Stomach (tissue), 8 donors: ENCODE measurements at regions not wholly inside any gene's neighbourhood (a gene's known extent, or its start where the extent isn't known, plus 50 kb on each side); places are given as distances from the start of the nearest gene placed in this dataset.

Source experiments
- DNase-seq, 2 donors: peaks; one replicate each; pipeline versions ENCODE4 v3.0.0 to v3.0.0-alpha.2; 2013 to 2019
- H3K27ac ChIP-seq, 5 donors: fragments of 200-600 bp in 4 of 5; sonication (generic) in 4 of 5; one replicate each; pipeline ENCODE4 v1.5.1; 2013 to 2019; ENCODE audit warnings: mild to moderate bottlenecking in 1 of 5, moderate library complexity in 1 of 5
- H3K27me3 ChIP-seq, 3 donors: fragments of 200-600 bp; sonication (generic); one replicate each; pipeline ENCODE4 v1.5.1; 2017 to 2019; ENCODE audit warnings: mixed run types in 1 of 3
- H3K36me3 ChIP-seq, 4 donors: fragments of 200-600 bp; sonication (generic); 1 replicate in 3 of 4; 2 replicates in 1 of 4; pipeline ENCODE4 v1.5.1; 2016 to 2019
- H3K4me1 ChIP-seq, 4 donors: fragments of 200-600 bp; sonication (generic); one replicate each; pipeline ENCODE4 v1.5.1; 2016 to 2019
- H3K4me3 ChIP-seq, 4 donors: fragments of 200-600 bp; sonication (generic) in 3 of 4; one replicate each; pipeline ENCODE4 v1.5.1; 2016 to 2019; ENCODE audit warnings: mild to moderate bottlenecking in 1 of 4
- H3K9me3 ChIP-seq, 4 donors: fragments of 200-600 bp; sonication (generic); one replicate each; pipeline ENCODE4 v1.5.1; 2016 to 2019
- EP300 ChIP-seq: sonication (generic); formaldehyde crosslinking; IDR thresholded peaks from one replicate; pipeline ENCODE4 v1.6.1; 2017; ENCODE audit warnings: antibody characterized with exemption
- POLR2A ChIP-seq, 4 donors: fragments of 450-650 bp; IDR thresholded peaks; one replicate each; pipeline ENCODE4 v1.6.1; 2016; ENCODE audit warnings: antibody characterized with exemption in 4 of 4, control low read depth in 2 of 4, mild to moderate bottlenecking in 1 of 4, moderate library complexity in 1 of 4
- POLR2AphosphoS5 ChIP-seq, 3 donors: sonication (generic); formaldehyde crosslinking; IDR thresholded peaks; one replicate each; pipeline ENCODE4 v1.6.1; 2016; ENCODE audit warnings: antibody characterized with exemption in 3 of 3
- WGBS, 5 donors: extraction: QIAGEN DNeasy Blood & Tissue Kit in 3 of 5; methylation state at CpG; one replicate each; pipeline versions ENCODE4 v1.1.5 to v1.1.7; 2013 to 2018; 5-methylcytosine and 5-hydroxymethylcytosine counted together
- intact Hi-C: fragments of 100-400 bp; cut with DNase I; formaldehyde crosslinking; loops from one replicate; pipeline ENCODE4 v1.15.1; 2023; ENCODE audit warnings: low total_unique reads
- TF ChIP-seq, protein P1 (sequence below), 7 experiments: fragments of 450-650 bp in 4 of 7; fragments of 200-600 bp in 3 of 7; sonication (generic) in 3 of 7; IDR thresholded peaks; one replicate each; pipeline ENCODE4 v1.5.1; 2016 to 2019; ENCODE audit warnings: antibody characterized with exemption in 7 of 7, control low read depth in 2 of 7, mild to moderate bottlenecking in 1 of 7
- donor health status: healthy with polysubstance abuse.
- donor health status: Bipolar disorder and iron deficiency.
- donor health status: healthy.

DNA sequence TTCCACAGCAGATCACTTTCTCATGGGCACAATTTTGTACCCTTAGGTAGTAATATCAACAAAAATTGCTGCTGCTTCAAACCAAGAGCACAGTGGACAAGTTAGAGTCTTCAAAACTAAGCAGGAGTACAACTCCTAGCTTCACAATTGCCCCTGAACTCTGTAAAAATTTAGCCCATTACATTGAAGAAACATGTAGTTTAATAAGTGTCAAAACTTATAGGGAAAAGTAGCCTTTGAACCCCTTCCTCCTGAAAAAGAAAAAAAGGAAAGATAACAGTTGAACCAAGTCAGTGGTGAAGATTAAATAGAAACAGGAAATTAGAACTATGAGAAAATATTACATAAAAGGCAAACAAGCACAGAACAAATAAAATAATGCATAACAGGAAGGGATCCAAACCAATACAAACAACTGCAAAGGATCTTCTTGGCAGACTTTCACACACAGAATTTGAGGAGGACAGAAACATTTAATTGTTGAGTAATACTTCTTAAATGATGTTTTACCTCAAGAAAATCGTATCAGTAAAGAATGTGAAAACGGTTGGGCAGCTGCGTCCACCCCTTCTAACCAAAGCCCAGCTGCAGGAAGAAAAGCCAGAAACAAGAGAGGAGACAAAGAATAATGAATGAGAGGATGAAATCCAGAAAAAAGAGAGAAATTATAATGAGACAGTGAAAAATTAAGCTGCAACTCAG is 636.0 kb downstream of the NR2F1-AS1 start:
- peak in 1 of 2 donors; percentile 56 for DNase-seq
- intact Hi-C loops = no loop called here
- H3K4me3 ChIP-seq = no peak overlapping the region
- peaks cover 0 to 15% (median 6%) of the 10 kb centered on the region in 4 donors for H3K4me1 ChIP-seq
- peak overlapping the region in 1 of 5 donors; percentile 17 for H3K27ac ChIP-seq
- WGBS, 5 donors = 18 to 29% (median 23%) methylated on average over 3 of the region's 3 CpGs
- TF ChIP-seq, protein P1, sequence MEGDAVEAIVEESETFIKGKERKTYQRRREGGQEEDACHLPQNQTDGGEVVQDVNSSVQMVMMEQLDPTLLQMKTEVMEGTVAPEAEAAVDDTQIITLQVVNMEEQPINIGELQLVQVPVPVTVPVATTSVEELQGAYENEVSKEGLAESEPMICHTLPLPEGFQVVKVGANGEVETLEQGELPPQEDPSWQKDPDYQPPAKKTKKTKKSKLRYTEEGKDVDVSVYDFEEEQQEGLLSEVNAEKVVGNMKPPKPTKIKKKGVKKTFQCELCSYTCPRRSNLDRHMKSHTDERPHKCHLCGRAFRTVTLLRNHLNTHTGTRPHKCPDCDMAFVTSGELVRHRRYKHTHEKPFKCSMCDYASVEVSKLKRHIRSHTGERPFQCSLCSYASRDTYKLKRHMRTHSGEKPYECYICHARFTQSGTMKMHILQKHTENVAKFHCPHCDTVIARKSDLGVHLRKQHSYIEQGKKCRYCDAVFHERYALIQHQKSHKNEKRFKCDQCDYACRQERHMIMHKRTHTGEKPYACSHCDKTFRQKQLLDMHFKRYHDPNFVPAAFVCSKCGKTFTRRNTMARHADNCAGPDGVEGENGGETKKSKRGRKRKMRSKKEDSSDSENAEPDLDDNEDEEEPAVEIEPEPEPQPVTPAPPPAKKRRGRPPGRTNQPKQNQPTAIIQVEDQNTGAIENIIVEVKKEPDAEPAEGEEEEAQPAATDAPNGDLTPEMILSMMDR (IDR thresholded peaks at IDR 0.05) = no peak
- TF ChIP-seq EP300 = no peak
- no peak for TF ChIP-seq POLR2AphosphoS5 (IDR thresholded peaks at IDR 0.05)
- no peak for TF ChIP-seq POLR2A (IDR thresholded peaks at IDR 0.05)
- H3K27me3 ChIP-seq = no peaks in the 10 kb centered on the region
- peaks cover 0 to 11% (median 0%) of the 10 kb centered on the region in 4 donors for H3K9me3 ChIP-seq
- H3K36me3 ChIP-seq = no peaks in the 10 kb centered on the region

DNA sequence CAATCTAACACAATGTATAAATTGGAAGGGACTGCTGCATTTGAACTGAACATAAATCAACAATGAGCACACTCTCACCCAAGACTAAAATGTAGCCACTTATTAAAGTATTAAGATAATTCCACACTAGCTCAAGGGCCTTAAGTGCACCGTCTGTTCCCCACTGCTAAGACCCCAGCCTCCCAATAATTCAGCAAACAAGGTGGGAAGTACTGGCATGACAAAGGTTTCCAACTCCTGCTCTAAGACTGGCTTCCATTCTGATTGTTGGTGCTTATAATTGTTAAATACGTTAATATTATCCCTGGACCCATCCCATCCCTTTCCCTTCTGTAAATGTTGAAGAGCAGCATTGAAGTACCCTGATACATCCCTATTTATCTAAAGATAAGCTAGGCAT is 636.7 kb downstream of the NR2F1-AS1 start:
- 88 to 95% (median 89%) methylated on average over 2 of the region's 2 CpGs for whole genome bisulfite sequencing, 5 donors
- Histone ChIP-seq H3K27me3 (no peaks in the 10 kb centered on the region), H3K27ac (no peak overlapping the region), H3K36me3 (no peaks in the 10 kb centered on the region), H3K4me1 (peaks cover 0 to 15% (median 6%) of the 10 kb centered on the region in 4 donors), H3K9me3 (peaks cover 0 to 9% (median 0%) of the 10 kb centered on the region in 4 donors), H3K4me3 (no peak overlapping the region)
- TF ChIP-seq, protein P1 (IDR thresholded peaks at IDR 0.05) = no peak
- TF ChIP-seq EP300 = no peak
- no peak for TF ChIP-seq POLR2A (IDR thresholded peaks at IDR 0.05)
- TF ChIP-seq POLR2AphosphoS5 (IDR thresholded peaks at IDR 0.05) = no peak
- DNase-seq = no peak
- intact Hi-C loops = no loop called here

DNA sequence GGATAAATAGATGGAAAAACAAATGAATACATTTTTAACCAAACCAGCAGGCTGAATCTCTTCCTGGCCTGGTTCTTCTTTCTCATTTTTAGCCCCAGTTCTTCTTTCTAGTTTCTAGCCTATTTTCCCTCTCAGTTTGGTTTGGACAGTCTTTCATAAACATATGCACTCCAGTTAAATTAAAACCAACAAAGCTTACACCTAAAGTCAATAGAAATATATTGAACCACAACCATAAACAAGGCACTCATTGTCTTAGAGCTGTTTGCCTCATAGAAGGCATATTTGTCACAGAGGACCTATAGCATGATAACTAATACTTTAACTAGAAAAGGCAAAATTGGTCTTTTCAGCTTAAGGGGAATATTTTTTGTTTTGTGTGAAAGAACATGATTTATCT is 638.3 kb downstream of the NR2F1-AS1 start:
- TF ChIP-seq POLR2AphosphoS5 (IDR thresholded peaks at IDR 0.05) (no peak), POLR2A (IDR thresholded peaks at IDR 0.05) (no peak), EP300 (no peak)
- TF ChIP-seq, protein P1 (IDR thresholded peaks at IDR 0.05) = no peak
- H3K4me1 ChIP-seq = peaks cover 0 to 15% (median 6%) of the 10 kb centered on the region in 4 donors

DNA sequence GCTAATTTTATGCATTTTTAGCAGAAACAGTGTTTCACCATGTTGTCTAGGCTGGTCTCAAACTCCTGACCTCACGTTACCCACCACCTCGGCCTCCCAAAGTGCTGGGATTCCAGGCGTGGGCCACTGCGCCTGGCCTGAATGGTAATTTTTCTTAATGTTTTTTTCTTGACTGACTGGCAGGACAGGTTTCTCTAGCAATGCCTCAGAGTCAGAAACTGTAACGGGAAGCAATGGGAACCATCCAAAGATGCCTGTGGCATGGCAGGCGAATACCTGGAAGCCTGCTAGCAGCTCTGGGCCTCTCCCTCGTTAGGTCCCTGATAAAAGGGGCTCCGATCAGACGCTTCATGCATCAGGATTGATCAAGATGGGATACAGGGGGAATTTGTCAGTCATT is 639.2 kb downstream of the NR2F1-AS1 start:
- no peak for TF ChIP-seq POLR2A (IDR thresholded peaks at IDR 0.05)
- no peak for TF ChIP-seq POLR2AphosphoS5 (IDR thresholded peaks at IDR 0.05)
- TF ChIP-seq, protein P1 (IDR thresholded peaks at IDR 0.05) = no peak
- TF ChIP-seq EP300 = no peak
- H3K9me3 ChIP-seq = no peaks in the 10 kb centered on the region
- no peak overlapping the region for H3K4me3 ChIP-seq
- DNase-seq = peak in 1 of 2 donors; percentile 27
- peaks cover 0 to 15% (median 6%) of the 10 kb centered on the region in 4 donors for H3K4me1 ChIP-seq
- no peak overlapping the region for H3K27ac ChIP-seq
- 62 to 82% (median 73%) methylated on average over 9 of the region's 9 CpGs for WGBS, 5 donors
- intact Hi-C loops = no loop called here
- H3K36me3 ChIP-seq = no peaks in the 10 kb centered on the region
- H3K27me3 ChIP-seq = no peaks in the 10 kb centered on the region

More for the DNA sequence above, 638.3 kb downstream of the NR2F1-AS1 start:
- no peak overlapping the region for H3K4me3 ChIP-seq
- DNase-seq = no peak
- H3K36me3 ChIP-seq = no peaks in the 10 kb centered on the region
- no peaks in the 10 kb centered on the region for H3K27me3 ChIP-seq
- H3K27ac ChIP-seq = no peak overlapping the region
- intact Hi-C loops = no loop called here
- H3K9me3 ChIP-seq = peaks cover 0 to under 1% (median 0%) of the 10 kb centered on the region in 4 donors
